Duodenal mucosa (tissue), 2 donors: ENCODE measurements at regions not wholly inside any gene's neighbourhood (a gene's known extent, or its start where the extent isn't known, plus 50 kb on each side); places are given as distances from the start of the nearest gene placed in this dataset.

Experiments used
- H3K27ac ChIP-seq: one replicate; pipeline ENCODE4 v1.7.0; 2013; ENCODE audit warnings: low read depth, low read length
- H3K27me3 ChIP-seq, 2 donors: one replicate each; pipeline ENCODE4 v1.7.0; 2013; ENCODE audit warnings: low read length in 2 of 2, control low read depth in 1 of 2; ENCODE audit not compliant: insufficient read depth in 2 of 2, control insufficient read depth in 1 of 2
- H3K36me3 ChIP-seq, 2 donors: one replicate each; pipeline ENCODE4 v1.7.0; 2013; ENCODE audit warnings: low read length in 2 of 2, control low read depth in 1 of 2; ENCODE audit not compliant: insufficient read depth in 2 of 2, control insufficient read depth in 1 of 2
- H3K4me1 ChIP-seq, 2 donors: one replicate each; pipeline ENCODE4 v1.7.0; 2013; ENCODE audit warnings: low read length in 2 of 2, control low read depth in 1 of 2; ENCODE audit not compliant: insufficient read depth in 2 of 2, control insufficient read depth in 1 of 2
- H3K4me3 ChIP-seq, 2 donors: one replicate each; pipeline ENCODE4 v1.7.0; 2013; ENCODE audit warnings: low read length in 2 of 2, low read depth in 1 of 2
- H3K9ac ChIP-seq, 2 donors: one replicate each; pipeline ENCODE4 v1.7.0; 2013; ENCODE audit warnings: low read length in 2 of 2, low read depth in 1 of 2
- H3K9me3 ChIP-seq, 2 donors: one replicate each; pipeline ENCODE4 v1.7.0; 2013; ENCODE audit warnings: low read length in 2 of 2, control low read depth in 1 of 2; ENCODE audit not compliant: control insufficient read depth in 1 of 2

DNA sequence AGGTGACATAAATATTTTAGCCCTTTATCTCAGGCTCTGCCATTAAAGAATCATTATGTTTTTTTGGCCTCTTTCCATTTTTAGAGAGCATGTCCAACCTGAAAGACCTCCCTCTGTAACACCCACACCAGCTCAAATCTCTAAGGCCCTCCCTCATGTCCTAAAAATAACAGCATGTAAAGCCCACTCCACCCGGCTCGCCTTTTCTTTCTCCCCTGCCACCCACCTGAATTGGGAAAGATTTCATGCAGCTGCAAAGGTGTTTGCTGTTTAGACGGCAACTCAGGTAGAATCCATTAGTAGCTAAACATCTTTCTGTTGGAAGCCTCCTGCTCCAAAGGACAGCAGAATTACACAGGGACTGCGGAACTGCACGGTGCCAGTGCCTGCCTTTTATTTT is 79.9 kb downstream of the DMRTA2 start:
- H3K4me3 ChIP-seq: no peak overlapping the region
- H3K27ac ChIP-seq: no peak overlapping the region
- H3K4me1 ChIP-seq: no peaks in the 10 kb centered on the region
- H3K27me3 ChIP-seq: peaks cover 0 to 16% of the 10 kb centered on the region in 2 donors
- H3K9ac ChIP-seq: no peak overlapping the region
- H3K36me3 ChIP-seq: no peaks in the 10 kb centered on the region
- no peaks in the 10 kb centered on the region for H3K9me3 ChIP-seq

- no peak overlapping the region for H3K9ac ChIP-seq
- no peaks in the 10 kb centered on the region for H3K9me3 ChIP-seq
- H3K27me3 ChIP-seq: peaks cover 0 to 16% of the 10 kb centered on the region in 2 donors
- H3K4me1 ChIP-seq: no peaks in the 10 kb centered on the region
- no peak overlapping the region for H3K27ac ChIP-seq
- no peaks in the 10 kb centered on the region for H3K36me3 ChIP-seq
- H3K4me3 ChIP-seq: no peak overlapping the region
Observed at GRCh38 chr1:50342525-50342924, 80.7 kb downstream of the DMRTA2 start.

GRCh38 chr1:50335036-50335435 is 88.2 kb downstream of the DMRTA2 start:
- Histone ChIP-seq H3K27me3 (peaks cover 12 to 13% of the 10 kb centered on the region in 2 donors), H3K4me1 (peaks cover 3 to 8% of the 10 kb centered on the region in 2 donors), H3K9ac (no peak overlapping the region), H3K27ac (no peak overlapping the region), H3K4me3 (no peak overlapping the region), H3K36me3 (no peaks in the 10 kb centered on the region), H3K9me3 (no peaks in the 10 kb centered on the region)

- Histone ChIP-seq H3K9me3 (no peaks in the 10 kb centered on the region), H3K4me3 (peak overlapping the region; percentile 72 to 78), H3K9ac (peak overlapping the region in 1 of 2 donors; percentile 28), H3K27me3 (peaks cover 12 to 13% of the 10 kb centered on the region in 2 donors), H3K27ac (no peak overlapping the region), H3K4me1 (peaks cover 10 to 18% of the 10 kb centered on the region in 2 donors), H3K36me3 (no peaks in the 10 kb centered on the region)
Observed at GRCh38 chr1:50333595-50333974, 89.7 kb downstream of the DMRTA2 start.

DNA sequence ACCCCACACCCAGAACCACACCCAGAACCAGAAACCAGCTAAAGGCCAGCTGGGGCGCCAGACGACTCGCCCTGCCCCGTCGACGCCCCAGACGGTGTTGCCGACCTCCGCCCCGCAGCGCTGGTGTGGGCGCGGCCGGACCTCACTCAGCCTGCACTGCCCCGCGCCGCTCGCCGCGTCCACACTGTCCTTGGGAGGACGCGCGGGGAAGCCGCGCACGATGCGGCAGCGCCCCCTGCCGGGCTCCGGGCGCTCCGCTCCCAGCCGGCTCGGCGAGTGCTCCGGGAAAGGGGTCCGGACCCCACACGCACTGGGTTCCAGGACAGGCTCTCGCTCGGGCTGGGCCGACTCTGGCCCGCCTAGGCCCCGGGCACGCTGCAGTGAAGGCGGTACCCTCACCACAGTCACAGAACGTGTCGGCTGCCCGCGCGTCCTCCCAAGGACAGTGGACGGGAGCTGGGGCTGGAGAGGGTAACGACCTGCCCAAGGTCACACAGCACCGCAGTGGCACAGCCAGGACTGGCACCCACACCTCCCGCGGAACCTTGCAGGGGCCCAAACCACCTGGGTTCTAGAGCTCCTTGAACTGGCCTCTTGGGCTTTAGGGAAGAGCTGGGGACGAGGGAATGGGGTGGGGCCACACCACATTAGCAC is 90.2 kb downstream of the DMRTA2 start:
- H3K9me3 ChIP-seq: no peaks in the 10 kb centered on the region
- peak overlapping the region; percentile 28 to 39 for H3K9ac ChIP-seq
- no peaks in the 10 kb centered on the region for H3K36me3 ChIP-seq
- H3K4me3 ChIP-seq: peak overlapping the region; percentile 72 to 78
- no peak overlapping the region for H3K27ac ChIP-seq
- peaks cover 10 to 18% of the 10 kb centered on the region in 2 donors for H3K4me1 ChIP-seq
- peaks cover 12 to 13% of the 10 kb centered on the region in 2 donors for H3K27me3 ChIP-seq

GRCh38 chr1:50329332-50329932 is 93.8 kb downstream of the DMRTA2 start:
- no peaks in the 10 kb centered on the region for H3K36me3 ChIP-seq
- no peaks in the 10 kb centered on the region for H3K9me3 ChIP-seq
- H3K27ac ChIP-seq: no peak overlapping the region
- H3K4me3 ChIP-seq: no peak overlapping the region
- peaks cover 10 to 18% of the 10 kb centered on the region in 2 donors for H3K4me1 ChIP-seq
- peaks cover 4 to 6% of the 10 kb centered on the region in 2 donors for H3K27me3 ChIP-seq
- H3K9ac ChIP-seq: no peak overlapping the region

- H3K27ac ChIP-seq: no peak overlapping the region
- H3K4me1 ChIP-seq: peaks cover 10 to 15% of the 10 kb centered on the region in 2 donors
- no peak overlapping the region for H3K9ac ChIP-seq
- no peak overlapping the region for H3K4me3 ChIP-seq
- no peaks in the 10 kb centered on the region for H3K27me3 ChIP-seq
- no peaks in the 10 kb centered on the region for H3K36me3 ChIP-seq
- H3K9me3 ChIP-seq: no peaks in the 10 kb centered on the region
Observed at GRCh38 chr1:50328552-50328951, 94.7 kb downstream of the DMRTA2 start.

GRCh38 chr1:50326026-50326425 is 97.2 kb downstream of the DMRTA2 start:
- no peak overlapping the region for H3K9ac ChIP-seq
- no peaks in the 10 kb centered on the region for H3K27me3 ChIP-seq
- no peaks in the 10 kb centered on the region for H3K36me3 ChIP-seq
- peaks cover 7 to 10% of the 10 kb centered on the region in 2 donors for H3K4me1 ChIP-seq
- no peak overlapping the region for H3K4me3 ChIP-seq
- H3K9me3 ChIP-seq: no peaks in the 10 kb centered on the region
- no peak overlapping the region for H3K27ac ChIP-seq

GRCh38 chr1:50322579-50322978 is 100.7 kb downstream of the DMRTA2 start:
- Histone ChIP-seq H3K27ac (no peak overlapping the region), H3K4me3 (no peak overlapping the region), H3K9ac (no peak overlapping the region), H3K9me3 (no peaks in the 10 kb centered on the region), H3K36me3 (no peaks in the 10 kb centered on the region), H3K27me3 (no peaks in the 10 kb centered on the region), H3K4me1 (no peaks in the 10 kb centered on the region)

DNA sequence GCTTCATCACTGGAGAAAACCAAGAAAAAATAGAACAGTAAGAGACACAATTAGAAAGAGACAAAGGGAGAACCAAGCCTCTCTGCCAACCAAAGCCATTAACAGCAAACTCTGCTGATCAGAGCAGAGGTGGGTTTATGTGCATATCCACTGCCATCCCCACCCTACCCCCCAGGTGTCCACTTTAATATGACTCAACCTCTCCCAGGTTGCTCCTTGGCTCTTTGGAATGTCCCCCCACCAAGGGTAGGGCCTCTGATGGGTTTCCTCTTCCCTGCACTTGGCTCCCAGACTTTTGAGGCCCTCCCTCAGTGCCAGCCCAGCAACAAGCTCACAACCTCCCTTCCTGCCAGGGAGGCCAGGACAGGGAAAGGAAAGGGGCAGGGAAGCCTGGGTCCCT is 104.8 kb downstream of the DMRTA2 start:
- Histone ChIP-seq H3K27ac (no peak overlapping the region), H3K36me3 (no peaks in the 10 kb centered on the region), H3K4me3 (no peak overlapping the region), H3K9me3 (no peaks in the 10 kb centered on the region), H3K4me1 (no peaks in the 10 kb centered on the region), H3K9ac (no peak overlapping the region), H3K27me3 (no peaks in the 10 kb centered on the region)
